Spleen (tissue), 7 donors: ENCODE measurements at regions not wholly inside any gene's neighbourhood (a gene's known extent, or its start where the extent isn't known, plus 50 kb on each side); places are given as distances from the start of the nearest gene placed in this dataset.

ENCODE experiments used
- POLR2A ChIP-seq, 3 donors: fragments of 450-650 bp; IDR thresholded peaks; one replicate each; pipeline ENCODE4 v1.5.1; 2017; ENCODE audit warnings: antibody characterized with exemption in 3 of 3, mild to moderate bottlenecking in 1 of 3
- POLR2AphosphoS5 ChIP-seq, 3 donors: sonication (generic); formaldehyde crosslinking; IDR thresholded peaks; one replicate each; pipeline ENCODE4 v1.5.1; 2017; ENCODE audit warnings: antibody characterized with exemption in 3 of 3
- TF ChIP-seq, protein P1 (sequence below), 11 experiments: fragments of 200-600 bp in 7 of 11; fragments of 450-650 bp in 4 of 11; sonication (generic) in 4 of 11; IDR thresholded peaks in 8 of 11; conservative IDR thresholded peaks in 3 of 11; 1 replicate in 7 of 11; 2 replicates in 4 of 11; pipeline versions ENCODE4 v1.4.0 to v1.8.0; 2016 to 2021; ENCODE audit warnings: antibody characterized with exemption in 11 of 11, inconsistent platforms in 4 of 11, mild to moderate bottlenecking in 1 of 11
- donor health status: DM: no; HTN: no; CAD: no; lungs with moderate emphysema.
- donor health status: DM: no; HTN: no; CAD: no.
- donor health status: DM: no; HTN: no; CAD: no.

DNA sequence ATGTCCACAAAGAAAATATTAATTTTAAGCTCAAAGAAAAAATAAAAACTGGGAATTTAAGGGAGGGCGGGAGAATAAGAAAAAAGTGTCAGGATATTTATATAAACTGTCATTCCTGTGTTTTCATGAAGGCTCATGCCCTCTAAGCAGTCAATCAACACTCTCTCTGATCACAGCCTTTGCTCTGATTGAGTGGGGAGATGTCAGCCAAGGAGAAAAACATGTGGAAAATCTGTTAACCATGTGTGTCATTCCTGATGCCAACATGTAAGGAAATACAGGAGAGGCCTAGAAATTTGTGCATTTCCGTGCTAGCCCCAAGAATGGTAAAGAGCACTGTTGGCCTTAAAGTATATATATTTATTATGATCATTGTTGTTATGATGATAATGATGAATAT lies 137.9 kb upstream of the IRX5 start:
- TF ChIP-seq, protein P1, sequence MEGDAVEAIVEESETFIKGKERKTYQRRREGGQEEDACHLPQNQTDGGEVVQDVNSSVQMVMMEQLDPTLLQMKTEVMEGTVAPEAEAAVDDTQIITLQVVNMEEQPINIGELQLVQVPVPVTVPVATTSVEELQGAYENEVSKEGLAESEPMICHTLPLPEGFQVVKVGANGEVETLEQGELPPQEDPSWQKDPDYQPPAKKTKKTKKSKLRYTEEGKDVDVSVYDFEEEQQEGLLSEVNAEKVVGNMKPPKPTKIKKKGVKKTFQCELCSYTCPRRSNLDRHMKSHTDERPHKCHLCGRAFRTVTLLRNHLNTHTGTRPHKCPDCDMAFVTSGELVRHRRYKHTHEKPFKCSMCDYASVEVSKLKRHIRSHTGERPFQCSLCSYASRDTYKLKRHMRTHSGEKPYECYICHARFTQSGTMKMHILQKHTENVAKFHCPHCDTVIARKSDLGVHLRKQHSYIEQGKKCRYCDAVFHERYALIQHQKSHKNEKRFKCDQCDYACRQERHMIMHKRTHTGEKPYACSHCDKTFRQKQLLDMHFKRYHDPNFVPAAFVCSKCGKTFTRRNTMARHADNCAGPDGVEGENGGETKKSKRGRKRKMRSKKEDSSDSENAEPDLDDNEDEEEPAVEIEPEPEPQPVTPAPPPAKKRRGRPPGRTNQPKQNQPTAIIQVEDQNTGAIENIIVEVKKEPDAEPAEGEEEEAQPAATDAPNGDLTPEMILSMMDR (IDR thresholded peaks at IDR 0.05 in 8 of 11, conservative IDR thresholded peaks at IDR 0.05 in 3 of 11), result no peak
- no peak for TF ChIP-seq POLR2A (IDR thresholded peaks at IDR 0.05)
- no peak for TF ChIP-seq POLR2AphosphoS5 (IDR thresholded peaks at IDR 0.05)
